GM12891 (cell line): ENCODE measurements at regions not wholly inside any gene's neighbourhood (a gene's known extent, or its start where the extent isn't known, plus 50 kb on each side); places are given as distances from the start of the nearest gene placed in this dataset.

Source experiments
- DNase-seq: peaks from one replicate; pipeline ENCODE4 v3.0.0; 2011; ENCODE audit warnings: low spot score; ENCODE audit not compliant: insufficient read length
- FAIRE-seq: peaks from 2 replicates; lab custom pipeline; 2011; peaks lifted over from hg19 to GRCh38; lab: Jason Lieb, UNC
- PAX5 ChIP-seq: IDR thresholded peaks from 2 replicates; pipeline ENCODE4 v1.6.1; 2011; ENCODE audit warnings: low read length, moderate library complexity, mild to moderate bottlenecking; ENCODE audit not compliant: insufficient read depth, severe bottlenecking
- POLR2A ChIP-seq: IDR thresholded peaks from 2 replicates; pipeline ENCODE4 v1.6.1; 2011; ENCODE audit warnings: low read depth, low read length, control low read depth
- POLR2AphosphoS5 ChIP-seq: IDR thresholded peaks from 2 replicates; pipeline ENCODE4 v1.6.1; 2011; ENCODE audit warnings: low read depth, low read length, control low read depth
- POU2F2 ChIP-seq: IDR thresholded peaks from 2 replicates; pipeline ENCODE4 v1.6.1; 2011; ENCODE audit warnings: low read depth, mild to moderate bottlenecking, control low read depth, low read length, moderate library complexity
- SPI1 ChIP-seq: IDR thresholded peaks from 2 replicates; pipeline ENCODE4 v1.6.1; 2011; ENCODE audit warnings: low read depth, low read length, control low read depth
- TAF1 ChIP-seq: IDR thresholded peaks from 2 replicates; pipeline ENCODE4 v1.6.1; 2011; ENCODE audit warnings: low read depth, low read length, control low read depth

DNA sequence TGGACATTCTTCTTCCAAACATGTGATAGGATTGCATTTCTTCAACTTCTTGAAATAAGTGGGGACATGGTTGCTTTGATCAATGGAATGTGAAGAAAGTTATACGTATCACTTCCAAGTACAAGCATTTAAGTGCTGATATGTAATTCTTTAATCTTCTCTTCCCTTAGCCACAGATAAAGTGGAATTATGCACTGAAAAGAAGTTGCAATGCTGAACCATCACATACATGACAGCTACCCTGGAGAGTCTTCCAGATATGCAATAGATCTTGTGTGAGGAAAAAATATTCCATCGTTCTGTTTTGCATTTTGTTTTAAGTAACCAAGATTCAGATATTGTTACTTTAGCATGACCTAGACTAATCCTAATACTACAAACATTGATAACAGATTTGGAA is 674.3 kb downstream of the NSUN3 start:
- FAIRE-seq (no peak), DNase-seq (no peak)
- TF ChIP-seq TAF1 = no peak
- no peak for TF ChIP-seq POU2F2
- no peak for TF ChIP-seq POLR2A
- no peak for TF ChIP-seq SPI1
- TF ChIP-seq PAX5 = no peak
- no peak for TF ChIP-seq POLR2AphosphoS5

DNA sequence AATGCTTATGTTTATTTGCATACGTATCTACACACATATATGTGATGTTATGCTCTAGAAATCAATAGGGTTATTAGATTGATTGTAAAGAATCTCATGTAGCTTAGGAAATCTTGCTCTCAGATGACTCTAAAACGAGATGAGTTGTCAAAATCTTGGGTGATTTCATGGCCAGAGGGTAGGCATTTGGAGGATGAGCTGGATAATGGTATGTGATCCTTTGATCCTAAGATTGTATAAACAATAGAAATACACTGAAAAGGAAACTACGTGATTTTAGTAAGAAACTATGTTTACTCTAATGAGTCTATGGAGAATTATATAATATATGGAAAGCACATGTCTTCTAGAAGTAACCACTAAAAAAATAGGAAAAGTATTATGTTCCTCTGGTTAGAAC is 676.6 kb downstream of the NSUN3 start:
- FAIRE-seq (no peak), DNase-seq (no peak)
- TF ChIP-seq POU2F2 = no peak
- TF ChIP-seq POLR2A = no peak
- TF ChIP-seq TAF1 = no peak
- no peak for TF ChIP-seq POLR2AphosphoS5
- TF ChIP-seq SPI1 = no peak
- no peak for TF ChIP-seq PAX5

DNA sequence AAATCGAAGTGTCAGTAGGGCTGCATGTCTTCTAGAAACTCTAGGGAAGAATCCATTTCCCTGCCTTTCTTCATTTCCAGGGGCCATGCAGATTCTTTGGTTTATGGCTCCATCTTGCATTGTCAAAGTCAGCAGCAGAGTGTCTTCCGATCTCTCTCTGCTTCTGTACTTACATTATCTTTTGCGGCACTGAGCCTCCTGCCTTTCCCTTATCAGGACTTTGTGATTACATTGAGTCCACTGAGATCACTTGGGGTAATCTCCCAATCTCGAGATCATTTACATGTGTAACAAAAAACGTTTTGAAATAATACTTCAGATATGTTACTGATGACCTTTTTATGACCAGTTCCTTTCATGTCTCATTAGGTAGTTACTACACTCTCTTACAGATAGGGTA is 695.9 kb downstream of the NSUN3 start:
- TF ChIP-seq SPI1 (no peak), POU2F2 (no peak), PAX5 (no peak), POLR2AphosphoS5 (no peak), TAF1 (no peak), POLR2A (no peak)

DNA sequence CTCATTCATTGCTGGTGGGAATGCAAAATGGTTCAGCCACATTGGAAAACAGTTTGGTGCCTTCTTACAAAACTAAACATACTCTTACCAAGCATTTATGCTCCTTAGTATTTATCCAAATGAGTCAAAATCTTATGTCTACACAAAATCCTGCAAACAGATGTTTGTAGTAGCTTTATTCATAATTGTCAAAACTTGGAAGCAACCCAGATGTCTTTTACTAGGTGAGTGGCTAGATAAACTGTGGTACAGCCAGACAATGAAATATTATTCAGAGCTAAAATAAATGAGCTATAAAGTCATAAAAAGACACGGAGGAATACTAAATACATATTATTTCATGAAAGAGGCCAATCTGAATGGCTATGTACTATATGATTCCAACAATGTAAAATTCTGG is 709.5 kb downstream of the NSUN3 start:
- no peak for TF ChIP-seq TAF1
- TF ChIP-seq SPI1 = no peak
- no peak for TF ChIP-seq POU2F2
- TF ChIP-seq PAX5 = no peak
- TF ChIP-seq POLR2AphosphoS5 = no peak
- no peak for TF ChIP-seq POLR2A
- DNase-seq (no peak), FAIRE-seq (no peak)

More for the DNA sequence above, 695.9 kb downstream of the NSUN3 start:
- DNase-seq (no peak), FAIRE-seq (no peak)

GRCh38 chr3:94775746-94776145 is 712.9 kb downstream of the NSUN3 start:
- FAIRE-seq (no peak), DNase-seq (no peak)
- TF ChIP-seq POU2F2 = no peak

- FAIRE-seq (no peak), DNase-seq (no peak)
- TF ChIP-seq POLR2A = no peak
- TF ChIP-seq SPI1 = no peak
- no peak for TF ChIP-seq PAX5
- TF ChIP-seq POU2F2 = no peak
- TF ChIP-seq POLR2AphosphoS5 = no peak
- no peak for TF ChIP-seq TAF1
These were observed 713.6 kb downstream of the NSUN3 start for GRCh38 chr3:94776401-94776915.

- DNase-seq = no peak
- TF ChIP-seq POLR2AphosphoS5 = no peak
- no peak for TF ChIP-seq TAF1
- no peak for TF ChIP-seq SPI1
- no peak for TF ChIP-seq POLR2A
- no peak for TF ChIP-seq PAX5
- no peak for FAIRE-seq
These were observed 715.4 kb downstream of the NSUN3 start for GRCh38 chr3:94778289-94778688.

DNA sequence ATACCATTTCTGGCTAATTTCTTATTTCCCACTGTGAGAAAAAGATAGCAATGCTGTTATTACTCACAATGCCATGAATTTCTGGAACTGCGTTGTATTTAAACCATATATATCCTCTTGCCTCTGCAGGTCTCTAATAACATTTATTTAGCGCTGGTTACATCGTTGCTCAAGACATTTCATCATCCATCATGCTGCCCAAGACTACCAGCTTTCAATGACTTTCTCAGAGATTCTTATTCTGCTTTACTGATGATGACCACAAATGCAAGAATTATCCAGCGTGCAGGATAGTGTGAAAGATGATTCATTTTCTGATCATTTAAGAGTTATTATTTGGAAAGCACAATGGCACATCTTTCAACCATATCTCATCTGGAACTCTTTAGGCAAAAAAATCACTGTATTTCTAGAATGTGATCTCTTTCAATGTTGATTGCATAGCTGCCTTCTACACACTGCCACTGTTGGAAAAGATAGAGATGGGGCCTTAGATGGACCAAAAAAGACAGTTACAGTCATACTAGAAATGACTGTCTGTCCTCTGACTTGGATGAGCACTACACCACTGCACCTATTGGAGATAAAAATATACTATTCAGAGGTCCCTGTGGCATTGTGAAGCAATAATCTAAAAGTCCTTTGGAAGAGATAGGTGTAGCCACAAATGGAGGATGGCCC is 716.1 kb downstream of the NSUN3 start:
- TF ChIP-seq POLR2A (no peak), TAF1 (no peak), POU2F2 (no peak), POLR2AphosphoS5 (no peak), PAX5 (no peak)
- no peak for DNase-seq
- FAIRE-seq = no peak

- no peak for FAIRE-seq
- no peak for TF ChIP-seq PAX5
- TF ChIP-seq POLR2A = no peak
- no peak for TF ChIP-seq POU2F2
- TF ChIP-seq SPI1 = no peak
- no peak for TF ChIP-seq TAF1
- no peak for TF ChIP-seq POLR2AphosphoS5
- DNase-seq = no peak
These were observed 716.8 kb downstream of the NSUN3 start for GRCh38 chr3:94779699-94780098.

DNA sequence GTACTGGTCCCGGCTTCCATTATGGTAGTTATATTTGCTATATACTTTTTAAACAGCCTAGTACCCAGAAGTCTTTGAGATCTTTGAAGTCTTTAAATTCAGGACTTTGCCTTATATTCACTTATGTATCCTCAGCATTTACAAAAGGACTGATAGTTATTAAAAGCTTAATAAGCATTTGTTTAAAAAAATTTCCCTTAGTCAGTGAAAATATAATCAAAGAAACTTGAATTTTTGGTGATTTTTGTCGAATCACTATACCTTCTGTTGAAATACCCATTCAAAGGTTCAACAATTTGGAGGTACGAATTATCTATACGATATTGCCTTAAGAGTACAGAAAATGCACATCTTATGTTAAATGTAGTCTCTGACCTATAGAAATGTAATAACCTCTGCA is 721.4 kb downstream of the NSUN3 start:
- TF ChIP-seq POU2F2 (no peak), PAX5 (no peak), SPI1 (no peak), TAF1 (no peak), POLR2AphosphoS5 (no peak), POLR2A (no peak)
- FAIRE-seq = no peak
- no peak for DNase-seq
